CD14-positive monocyte (primary cell): ENCODE measurements at regions not wholly inside any gene's neighbourhood (a gene's known extent, or its start where the extent isn't known, plus 50 kb on each side); places are given as distances from the start of the nearest gene placed in this dataset.

ENCODE experiments used
- DNase-seq, 3 donors: peaks; one replicate each; pipeline ENCODE4 v3.0.0-alpha.2; 2011 to 2022
- H2AFZ ChIP-seq: 2 replicates; pipeline ENCODE4 v1.6.0; 2012; ENCODE audit warnings: mild to moderate bottlenecking, low read depth, low read length, inconsistent platforms; ENCODE audit not compliant: insufficient read depth, poor library complexity, severe bottlenecking
- H3K27ac ChIP-seq, 2 donors: 1 replicate in 1 of 2; 2 replicates in 1 of 2; pipeline ENCODE4 v1.5.1; 2012 to 2013; ENCODE audit warnings: low read length in 2 of 2, control low read depth in 1 of 2, inconsistent platforms in 1 of 2, low read depth in 1 of 2, mild to moderate bottlenecking in 1 of 2
- H3K27me3 ChIP-seq, 2 donors: one replicate each; pipeline versions ENCODE4 v1.6.0 to v1.6.1; 2011 to 2013; ENCODE audit warnings: low read length in 2 of 2; ENCODE audit not compliant: control insufficient read depth in 2 of 2, insufficient read depth in 2 of 2
- H3K36me3 ChIP-seq, 2 donors: replicated peaks in 1 of 2; 1 replicate in 1 of 2; 2 replicates in 1 of 2; pipeline versions ENCODE4 v1.5.1 to v1.6.1; 2012 to 2013; ENCODE audit warnings: low read length in 2 of 2, control low read depth in 1 of 2, inconsistent platforms in 1 of 2, mild to moderate bottlenecking in 1 of 2; ENCODE audit not compliant: insufficient read depth in 2 of 2, control insufficient read depth in 1 of 2
- H3K4me1 ChIP-seq, 2 donors: 1 replicate in 1 of 2; 2 replicates in 1 of 2; pipeline versions ENCODE4 v1.5.1 to v1.6.1; 2012 to 2013; ENCODE audit warnings: low read length in 2 of 2, control low read depth in 1 of 2, inconsistent platforms in 1 of 2, mild to moderate bottlenecking in 1 of 2, moderate library complexity in 1 of 2; ENCODE audit not compliant: insufficient read depth in 2 of 2, control insufficient read depth in 1 of 2
- H3K4me2 ChIP-seq: replicated peaks from 2 replicates; pipeline ENCODE3; 2012; ENCODE audit warnings: low read length, moderate library complexity, mild to moderate bottlenecking; ENCODE audit not compliant: poor library complexity, severe bottlenecking; ENCODE audit errors: extremely low read depth
- H3K4me3 ChIP-seq, 3 experiments: fragments of 200-600 bp in 1 of 3; sonication (generic) in 1 of 3; replicated peaks in 1 of 3; 1 replicate in 2 of 3; 2 replicates in 1 of 3; pipeline ENCODE4 v1.5.1; 2011 to 2013; ENCODE audit warnings: low read length in 3 of 3, mild to moderate bottlenecking in 3 of 3, control low read depth in 2 of 3, low read depth in 2 of 3, inconsistent platforms in 1 of 3, moderate library complexity in 1 of 3
- H3K79me2 ChIP-seq: 2 replicates; pipeline ENCODE4 v1.6.0; 2012; ENCODE audit warnings: mild to moderate bottlenecking, control low read depth, inconsistent platforms, low read length, moderate library complexity; ENCODE audit not compliant: insufficient read depth
- H3K9ac ChIP-seq: 2 replicates; pipeline ENCODE4 v1.6.0; 2017; ENCODE audit warnings: low read length, mild to moderate bottlenecking; ENCODE audit not compliant: insufficient read depth, poor library complexity, severe bottlenecking
- H3K9me3 ChIP-seq, 2 donors: replicated peaks in 1 of 2; 1 replicate in 1 of 2; 2 replicates in 1 of 2; pipeline versions ENCODE4 v1.5.1 to v1.6.1; 2012 to 2013; ENCODE audit warnings: low read length in 2 of 2, control low read depth in 1 of 2; ENCODE audit not compliant: control insufficient read depth in 1 of 2, insufficient read depth in 1 of 2
- H4K20me1 ChIP-seq: 2 replicates; pipeline ENCODE4 v1.6.0; 2012; ENCODE audit warnings: mild to moderate bottlenecking, low read length, control low read depth, moderate library complexity; ENCODE audit not compliant: insufficient read depth
- H3K27ac Mint-ChIP-seq, 7 donors: one replicate each; pipeline ENCODE4 v1.8.0; 2020; ENCODE audit warnings: mild to moderate bottlenecking in 7 of 7, mixed read lengths in 7 of 7, moderate library complexity in 6 of 7, inconsistent platforms in 2 of 7
- H3K27me3 Mint-ChIP-seq, 3 donors: one replicate each; pipeline ENCODE4 v1.8.0; 2021 to 2022; ENCODE audit warnings: low read depth in 3 of 3, mild to moderate bottlenecking in 3 of 3, mixed read lengths in 3 of 3, moderate library complexity in 3 of 3, inconsistent platforms in 1 of 3
- H3K36me3 Mint-ChIP-seq, 2 donors: one replicate each; pipeline ENCODE4 v1.8.0; 2020; ENCODE audit warnings: mixed read lengths in 2 of 2, inconsistent platforms in 1 of 2, mild to moderate bottlenecking in 1 of 2
- H3K4me1 Mint-ChIP-seq: one replicate; pipeline ENCODE4 v1.8.0; 2020; ENCODE audit warnings: mild to moderate bottlenecking, mixed read lengths
- H3K4me3 Mint-ChIP-seq, 2 donors: one replicate each; pipeline ENCODE4 v1.8.0; 2020; ENCODE audit warnings: mild to moderate bottlenecking in 2 of 2, mixed read lengths in 2 of 2, moderate library complexity in 1 of 2
- H3K9me3 Mint-ChIP-seq, 7 donors: one replicate each; pipeline ENCODE4 v1.8.0; 2020 to 2022; ENCODE audit warnings: mixed read lengths in 7 of 7, mild to moderate bottlenecking in 6 of 7, moderate library complexity in 6 of 7, inconsistent platforms in 2 of 7
- WGBS: methylation state at CpG from one replicate; pipeline ENCODE4 v1.1.5; 2013; ENCODE audit warnings: missing lambda C conversion rate; ENCODE audit not compliant: insufficient coverage; 5-methylcytosine and 5-hydroxymethylcytosine counted together
- intact Hi-C, 2 donors: fragments of 100-400 bp; cut with micrococcal nuclease; formaldehyde crosslinking; loops; one replicate each; pipeline versions ENCODE4 v1.15.0 to v1.15.1; 2023
- TF ChIP-seq, protein P1 (sequence below): fragments of 200-600 bp; IDR thresholded peaks from one replicate; pipeline ENCODE4 v1.8.0; 2022; ENCODE audit warnings: antibody characterized with exemption, mild to moderate bottlenecking

DNA sequence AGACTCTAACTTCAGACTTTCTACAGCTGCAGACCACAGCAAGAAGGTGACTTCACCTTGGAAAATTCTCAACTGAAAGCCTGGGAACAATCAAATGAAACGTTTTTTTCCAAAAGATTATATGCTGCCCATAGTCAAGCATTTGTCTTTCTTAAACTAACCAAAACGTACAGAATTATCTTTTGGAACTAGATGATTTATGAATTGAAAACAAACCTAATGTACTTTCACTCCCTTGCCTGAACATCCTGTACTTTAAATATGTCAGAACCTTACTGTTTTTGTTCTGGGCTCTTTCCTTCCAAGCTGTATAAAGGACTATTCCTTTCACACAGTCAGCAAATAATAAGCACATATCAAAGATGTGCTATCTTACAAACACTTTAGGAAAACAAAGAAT is 62.4 kb upstream of the TNFAIP3 start:
- no peak overlapping the region for H2AFZ ChIP-seq
- peaks cover 0 to 7% (median 3%) of the 10 kb centered on the region in 7 donors for H3K9me3 Mint-ChIP-seq
- no peaks in the 10 kb centered on the region for H3K9me3 ChIP-seq
- H3K27ac ChIP-seq: no peak overlapping the region
- no peaks in the 10 kb centered on the region for H3K79me2 ChIP-seq
- DNase-seq: no peak
- TF ChIP-seq, protein P1, sequence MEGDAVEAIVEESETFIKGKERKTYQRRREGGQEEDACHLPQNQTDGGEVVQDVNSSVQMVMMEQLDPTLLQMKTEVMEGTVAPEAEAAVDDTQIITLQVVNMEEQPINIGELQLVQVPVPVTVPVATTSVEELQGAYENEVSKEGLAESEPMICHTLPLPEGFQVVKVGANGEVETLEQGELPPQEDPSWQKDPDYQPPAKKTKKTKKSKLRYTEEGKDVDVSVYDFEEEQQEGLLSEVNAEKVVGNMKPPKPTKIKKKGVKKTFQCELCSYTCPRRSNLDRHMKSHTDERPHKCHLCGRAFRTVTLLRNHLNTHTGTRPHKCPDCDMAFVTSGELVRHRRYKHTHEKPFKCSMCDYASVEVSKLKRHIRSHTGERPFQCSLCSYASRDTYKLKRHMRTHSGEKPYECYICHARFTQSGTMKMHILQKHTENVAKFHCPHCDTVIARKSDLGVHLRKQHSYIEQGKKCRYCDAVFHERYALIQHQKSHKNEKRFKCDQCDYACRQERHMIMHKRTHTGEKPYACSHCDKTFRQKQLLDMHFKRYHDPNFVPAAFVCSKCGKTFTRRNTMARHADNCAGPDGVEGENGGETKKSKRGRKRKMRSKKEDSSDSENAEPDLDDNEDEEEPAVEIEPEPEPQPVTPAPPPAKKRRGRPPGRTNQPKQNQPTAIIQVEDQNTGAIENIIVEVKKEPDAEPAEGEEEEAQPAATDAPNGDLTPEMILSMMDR: no peak
- H3K27ac Mint-ChIP-seq: no peak overlapping the region
- H3K4me1 Mint-ChIP-seq: peaks cover 10% of the 10 kb centered on the region
- no peak overlapping the region for H3K4me3 ChIP-seq
- H3K36me3 ChIP-seq: no peaks in the 10 kb centered on the region
- H3K27me3 ChIP-seq: no peaks in the 10 kb centered on the region
- no peak overlapping the region for H3K4me2 ChIP-seq
- WGBS: 20% methylated on average over 1 of the region's 2 CpGs
- no peak overlapping the region for H3K9ac ChIP-seq
- H3K27me3 Mint-ChIP-seq: no peaks in the 10 kb centered on the region
- intact Hi-C loops: no loop called here
- no peaks in the 10 kb centered on the region for H4K20me1 ChIP-seq
- peaks cover 0 to 5% of the 10 kb centered on the region in 2 donors for H3K4me1 ChIP-seq
- H3K4me3 Mint-ChIP-seq: no peak overlapping the region
- peaks cover 3% of the 10 kb centered on the region in 2 donors for H3K36me3 Mint-ChIP-seq

DNA sequence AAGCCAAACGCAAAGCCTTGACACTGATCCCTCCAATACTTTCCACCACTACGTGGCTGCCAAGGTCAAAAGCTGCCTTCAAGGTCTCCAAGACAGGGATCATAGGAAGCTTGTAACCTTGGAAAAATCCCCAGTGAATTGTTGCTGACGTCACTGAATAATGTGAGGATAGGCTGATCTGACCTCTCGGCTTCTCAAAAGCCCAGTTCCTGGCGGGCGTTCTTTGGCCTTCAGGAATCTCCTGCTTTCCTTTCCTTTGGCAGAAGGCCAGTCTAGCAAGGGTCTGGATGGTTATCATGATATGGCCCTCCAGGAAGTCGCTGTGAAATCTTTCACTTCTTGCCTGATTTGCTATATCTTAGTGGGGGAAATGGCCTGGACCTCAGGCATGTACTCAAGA is 61.4 kb upstream of the TNFAIP3 start:
- no peak overlapping the region for H2AFZ ChIP-seq
- Mint-ChIP-seq H3K9me3 (peaks cover 0 to 7% (median 3%) of the 10 kb centered on the region in 7 donors), H3K27me3 (peaks cover 0 to 1% (median 0%) of the 10 kb centered on the region in 3 donors), H3K4me1 (peaks cover 4% of the 10 kb centered on the region), H3K36me3 (peaks cover 3% of the 10 kb centered on the region in 2 donors), H3K27ac (peak overlapping the region in 1 of 7 donors; percentile 58), H3K4me3 (no peak overlapping the region)
- H3K4me3 ChIP-seq: no peak overlapping the region
- no peaks in the 10 kb centered on the region for H3K27me3 ChIP-seq
- peaks cover 3 to 5% of the 10 kb centered on the region in 2 donors for H3K4me1 ChIP-seq
- H3K9me3 ChIP-seq: no peaks in the 10 kb centered on the region
- intact Hi-C loops: no loop called here
- H3K4me2 ChIP-seq: no peak overlapping the region
- no peak overlapping the region for H3K27ac ChIP-seq
- TF ChIP-seq, protein P1: no peak
- DNase-seq: no peak
- H4K20me1 ChIP-seq: no peaks in the 10 kb centered on the region
- no peak overlapping the region for H3K9ac ChIP-seq
- WGBS: 100% methylated on average over 6 of the region's 7 CpGs
- H3K36me3 ChIP-seq: no peaks in the 10 kb centered on the region
- H3K79me2 ChIP-seq: no peaks in the 10 kb centered on the region
